H1 (cell line): ENCODE measurements at regions not wholly inside any gene's neighbourhood (a gene's known extent, or its start where the extent isn't known, plus 50 kb on each side); places are given as distances from the start of the nearest gene placed in this dataset.

ENCODE experiments used
- CTCF ChIA-PET: fragments of 300-600 bp; sonication (Branson Sonifier 250); formaldehyde crosslinking; loops from one replicate; lab custom pipeline; 2021; ENCODE audit not compliant: partially characterized antibody; lab: Charles Lee
- POLR2A ChIA-PET: fragments of 300-600 bp; sonication (Branson Sonifier 250); formaldehyde crosslinking; loops from one replicate; lab custom pipeline; 2021; ENCODE audit warnings: inconsistent platforms; ENCODE audit not compliant: partially characterized antibody; lab: Charles Lee
- DNase-seq, 2 experiments: peaks; one replicate each; pipeline versions ENCODE4 v3.0.0 to v3.0.0-alpha.2; 2010 to 2022; ENCODE audit warnings: low spot score in 2 of 2, low read depth in 1 of 2, mixed read lengths in 1 of 2
- FAIRE-seq: peaks from 2 replicates; lab custom pipeline; 2011; peaks lifted over from hg19 to GRCh38; lab: Jason Lieb, UNC
- H2AFZ ChIP-seq: 2 replicates; pipeline ENCODE4 v1.8.1; 2012; ENCODE audit warnings: low read length, inconsistent platforms
- H2AK5ac ChIP-seq: 2 replicates; pipeline ENCODE4 v1.6.1; 2013; ENCODE audit warnings: low read depth, low read length
- H2BK120ac ChIP-seq: replicated peaks from 2 replicates; pipeline ENCODE3; 2013; ENCODE audit warnings: low read depth, low read length, inconsistent platforms
- H2BK12ac ChIP-seq: 2 replicates; pipeline ENCODE4 v1.6.1; 2013; ENCODE audit warnings: low read depth, low read length
- H2BK15ac ChIP-seq: 2 replicates; pipeline ENCODE4 v1.6.1; 2013; ENCODE audit warnings: low read length
- H2BK20ac ChIP-seq: 2 replicates; pipeline ENCODE4 v1.6.1; 2013; ENCODE audit warnings: low read length
- H2BK5ac ChIP-seq: 2 replicates; pipeline ENCODE4 v1.6.1; 2013; ENCODE audit warnings: low read depth, low read length
- H3K14ac ChIP-seq: 2 replicates; pipeline ENCODE4 v1.6.1; 2013; ENCODE audit warnings: inconsistent platforms; ENCODE audit not compliant: insufficient read length
- H3K18ac ChIP-seq: 2 replicates; pipeline ENCODE4 v1.6.1; 2013; ENCODE audit warnings: low read length; ENCODE audit errors: extremely low read depth
- H3K23ac ChIP-seq: 2 replicates; pipeline ENCODE4 v1.6.1; 2013; ENCODE audit warnings: inconsistent platforms; ENCODE audit not compliant: insufficient read length
- H3K23me2 ChIP-seq: 2 replicates; pipeline ENCODE4 v1.6.1; 2013; ENCODE audit warnings: low read depth, low read length
- H3K27ac ChIP-seq: 2 replicates; pipeline ENCODE4 v1.6.1; 2011; ENCODE audit warnings: low read depth, low read length, inconsistent platforms
- H3K27me3 ChIP-seq, 4 experiments: replicated peaks in 1 of 4; 1 replicate in 1 of 4; 2 replicates in 3 of 4; pipeline versions ENCODE4 v1.6.1 to v1.8.1; 2011 to 2013; ENCODE audit warnings: low read length in 3 of 4, mild to moderate bottlenecking in 3 of 4, inconsistent platforms in 2 of 4, mixed read lengths in 2 of 4, moderate library complexity in 1 of 4; ENCODE audit not compliant: control insufficient read depth in 3 of 4, insufficient read depth in 3 of 4; ENCODE audit errors: extremely low read depth in 1 of 4
- H3K36me3 ChIP-seq, 4 experiments: 2 replicates each; pipeline versions ENCODE4 v1.6.1 to v1.8.1; 2011 to 2013; ENCODE audit warnings: mild to moderate bottlenecking in 4 of 4, low read length in 3 of 4, moderate library complexity in 2 of 4, control low read depth in 1 of 4, inconsistent platforms in 1 of 4; ENCODE audit not compliant: insufficient read depth in 4 of 4, control insufficient read depth in 2 of 4
- H3K4ac ChIP-seq: replicated peaks from 2 replicates; pipeline ENCODE3; 2013; ENCODE audit warnings: low read length, low read depth, mixed read lengths, inconsistent platforms; ENCODE audit not compliant: insufficient read length
- H3K4me1 ChIP-seq, 4 experiments: replicated peaks in 1 of 4; 1 replicate in 1 of 4; 2 replicates in 3 of 4; pipeline versions ENCODE4 v1.6.1 to v1.8.1; 2011 to 2013; ENCODE audit warnings: low read length in 3 of 4, inconsistent platforms in 2 of 4, mixed read lengths in 1 of 4; ENCODE audit not compliant: insufficient read depth in 4 of 4, control insufficient read depth in 3 of 4
- H3K4me2 ChIP-seq, 2 experiments: 2 replicates each; pipeline versions ENCODE4 v1.6.1 to v1.8.1; 2011 to 2013; ENCODE audit warnings: low read depth in 2 of 2, low read length in 2 of 2, control low read depth in 1 of 2, inconsistent platforms in 1 of 2, mild to moderate bottlenecking in 1 of 2; ENCODE audit not compliant: insufficient read depth in 1 of 2
- H3K4me3 ChIP-seq, 4 experiments: fragments of 200-600, 300-600 bp in 1 of 4; sonication (generic), shearing (Covaris generic), sonication (Bioruptor Twin) in 1 of 4; 2 replicates each; pipeline versions ENCODE4 v1.5.1 to v1.8.1; 2011 to 2016; ENCODE audit warnings: low read length in 4 of 4, low read depth in 3 of 4, control low read depth in 2 of 4, inconsistent platforms in 2 of 4, mild to moderate bottlenecking in 2 of 4, mixed read lengths in 1 of 4, moderate library complexity in 1 of 4; ENCODE audit not compliant: insufficient read depth in 2 of 4; ENCODE audit errors: extremely low read depth in 1 of 4
- H3K56ac ChIP-seq: replicated peaks from 2 replicates; pipeline ENCODE3; 2013; ENCODE audit warnings: low read depth, mild to moderate bottlenecking, mixed read lengths, low read length, inconsistent platforms; ENCODE audit not compliant: insufficient read length
- H3K79me1 ChIP-seq: 2 replicates; pipeline ENCODE4 v1.6.1; 2013; ENCODE audit warnings: low read depth, low read length, control low read depth
- H3K79me2 ChIP-seq, 2 experiments: 2 replicates each; pipeline versions ENCODE4 v1.6.1 to v1.8.1; 2012 to 2013; ENCODE audit warnings: low read length in 2 of 2, mild to moderate bottlenecking in 2 of 2, inconsistent platforms in 1 of 2; ENCODE audit not compliant: insufficient read depth in 2 of 2, control insufficient read depth in 1 of 2
- H3K9ac ChIP-seq, 4 experiments: replicated peaks in 1 of 4; 1 replicate in 1 of 4; 2 replicates in 3 of 4; pipeline versions ENCODE4 v1.6.1 to v1.8.1; 2011 to 2013; ENCODE audit warnings: low read depth in 3 of 4, low read length in 3 of 4, control low read depth in 2 of 4, mild to moderate bottlenecking in 2 of 4, moderate library complexity in 2 of 4, inconsistent platforms in 1 of 4; ENCODE audit errors: extremely low read depth in 1 of 4
- H3K9me3 ChIP-seq, 2 experiments: 2 replicates each; pipeline versions ENCODE4 v1.6.1 to v1.8.1; 2012 to 2013; ENCODE audit warnings: mild to moderate bottlenecking in 2 of 2, moderate library complexity in 2 of 2, control low read depth in 1 of 2, inconsistent platforms in 1 of 2, low read depth in 1 of 2, low read length in 1 of 2, mixed read lengths in 1 of 2; ENCODE audit not compliant: insufficient read depth in 2 of 2
- H4K20me1 ChIP-seq, 2 experiments: replicated peaks in 1 of 2; 2 replicates each; pipeline versions ENCODE3 to v1.8.1; 2011 to 2013; ENCODE audit warnings: inconsistent platforms in 2 of 2, low read length in 2 of 2, mild to moderate bottlenecking in 1 of 2; ENCODE audit not compliant: insufficient read depth in 2 of 2, control insufficient read depth in 1 of 2
- H4K5ac ChIP-seq: 2 replicates; pipeline ENCODE4 v1.6.1; 2013; ENCODE audit warnings: low read length, low read depth, mixed read lengths, inconsistent platforms; ENCODE audit not compliant: insufficient read length
- H4K8ac ChIP-seq: 2 replicates; pipeline ENCODE4 v1.8.0; 2013; ENCODE audit warnings: mild to moderate bottlenecking, moderate library complexity, low read length, inconsistent platforms; ENCODE audit not compliant: insufficient read depth; ENCODE audit errors: extremely low read depth
- H4K91ac ChIP-seq: replicated peaks from 2 replicates; pipeline ENCODE3; 2013; ENCODE audit warnings: low read length, mixed read lengths, inconsistent platforms; ENCODE audit not compliant: insufficient read length
- HDAC2 ChIP-seq, 2 experiments: fragments of 300-600 bp in 1 of 2; sonication (generic) in 1 of 2; IDR thresholded peaks; 2 replicates each; pipeline ENCODE4 v1.6.1; 2011 to 2012; ENCODE audit warnings: low read depth in 2 of 2, low read length in 2 of 2, mild to moderate bottlenecking in 2 of 2, moderate library complexity in 2 of 2, borderline replicate concordance in 1 of 2, inconsistent platforms in 1 of 2
- PHF8 ChIP-seq: fragments of 200-600 bp; sonication (generic); conservative IDR thresholded peaks from 2 replicates; pipeline ENCODE4 v1.7.1; 2012; ENCODE audit warnings: low read depth, mild to moderate bottlenecking, inconsistent platforms, low read length, moderate library complexity
- SUZ12 ChIP-seq: fragments of 200-600 bp; sonication (generic); IDR thresholded peaks from 2 replicates; pipeline ENCODE4 v1.6.1; 2012; ENCODE audit warnings: mild to moderate bottlenecking, inconsistent platforms, low read length, moderate library complexity, mixed read lengths
- WGBS, 2 experiments: shearing (Covaris generic) in 1 of 2; methylation state at CpG; one replicate each; pipeline versions ENCODE4 v1.1.6 to v1.1.7; 2013 to 2015; ENCODE audit warnings: low lambda C conversion rate in 2 of 2, mixed read lengths in 2 of 2, inconsistent platforms in 1 of 2, low coverage in 1 of 2, missing lambda C conversion rate in 1 of 2; ENCODE audit not compliant: insufficient replicate concordance in 2 of 2, insufficient coverage in 1 of 2, insufficient read length in 1 of 2; ENCODE audit errors: extremely low coverage in 1 of 2, missing lambda C conversion rate in 1 of 2; 5-methylcytosine and 5-hydroxymethylcytosine counted together

- no peak overlapping the region for H2BK12ac ChIP-seq
- H4K5ac ChIP-seq = no peak overlapping the region
- no peak overlapping the region for H2AK5ac ChIP-seq
- H3K9me3 ChIP-seq = no peaks in the 10 kb centered on the region
- H3K4ac ChIP-seq = no peak overlapping the region
- H2BK15ac ChIP-seq = no peak overlapping the region
- H3K79me1 ChIP-seq = no peaks in the 10 kb centered on the region
- WGBS, 2 experiments = 65% methylated on average over 4 of the region's 4 CpGs; no CpG with 5 or more reads in 1 of the 2 experiments
- no peaks in the 10 kb centered on the region for H3K36me3 ChIP-seq
- peaks cover 0 to 1% (median 0%) of the 10 kb centered on the region in 4 experiments; a peak in 1 of 7 replicates for H3K27me3 ChIP-seq
- H4K8ac ChIP-seq = no peak overlapping the region
- no peaks in the 10 kb centered on the region for H4K20me1 ChIP-seq
- FAIRE-seq (no peak), DNase-seq (no peak)
- POLR2A ChIA-PET = interaction anchor here (0.6 kb wide), 1 partner anchor 150 kb away, joined by 3 read pairs; no protein-coding TSS in a partner anchor
- H3K4me2 ChIP-seq = no peak overlapping the region
- TF ChIP-seq PHF8 (no peak), HDAC2 (IDR thresholded peaks at IDR 0.05; ENCODE audit: borderline replicate concordance in 1 of 2, low read depth in 2 of 2, low read length in 2 of 2) (no peak), SUZ12 (no peak)
- H3K23me2 ChIP-seq = no peaks in the 10 kb centered on the region
- no peaks in the 10 kb centered on the region for H3K79me2 ChIP-seq
- H3K18ac ChIP-seq = no peak overlapping the region
- H4K91ac ChIP-seq = no peak overlapping the region
- H2BK5ac ChIP-seq = no peak overlapping the region
- H3K9ac ChIP-seq = no peak overlapping the region
- no peak overlapping the region for H3K56ac ChIP-seq
- H2AFZ ChIP-seq = peak overlapping the region; percentile 42; the same call in 1 of the 2 replicates
- CTCF ChIA-PET = no interaction called here
- no peak overlapping the region for H3K23ac ChIP-seq
- H3K4me1 ChIP-seq = no peaks in the 10 kb centered on the region
- no peak overlapping the region for H3K14ac ChIP-seq
- no peak overlapping the region for H2BK120ac ChIP-seq
- H2BK20ac ChIP-seq = no peak overlapping the region
- no peak overlapping the region for H3K27ac ChIP-seq
- no peak overlapping the region for H3K4me3 ChIP-seq
These were observed 384.5 kb upstream of the TENM3 start for GRCh38 chr4:181858741-181859140.
